GM19395 (cell line): ENCODE measurements at regions not wholly inside any gene's neighbourhood (a gene's known extent, or its start where the extent isn't known, plus 50 kb on each side); places are given as distances from the start of the nearest gene placed in this dataset.

ENCODE experiments used
- ATAC-seq: cut with Tn5 transposase; IDR thresholded peaks from one replicate; pipeline ENCODE4 v1.9.1; 2021; ENCODE audit warnings: mild to moderate bottlenecking, moderate library complexity; ENCODE audit not compliant: unreplicated experiment

- ATAC-seq = no peak
Measured at GRCh38 chr9:106580546-106580945, 282.4 kb upstream of the ZNF462 start.

- ATAC-seq = no peak
Measured at GRCh38 chr9:106581973-106582372, 281.0 kb upstream of the ZNF462 start.

- no peak for ATAC-seq
Measured at GRCh38 chr9:106583751-106584150, 279.2 kb upstream of the ZNF462 start.

- no peak for ATAC-seq
Measured at GRCh38 chr9:106587042-106587441, 275.9 kb upstream of the ZNF462 start.

- no peak for ATAC-seq
Measured at GRCh38 chr9:106588626-106589025, 274.3 kb upstream of the ZNF462 start.

- ATAC-seq = no peak
Measured at GRCh38 chr9:106590759-106591505, 272.0 kb upstream of the ZNF462 start.

- ATAC-seq = no peak
Measured at GRCh38 chr9:106593201-106593600, 269.8 kb upstream of the ZNF462 start.

GRCh38 chr9:106596984-106597383 is 266.0 kb upstream of the ZNF462 start:
- no peak for ATAC-seq

- no peak for ATAC-seq
Measured at GRCh38 chr9:106600955-106601560, 261.9 kb upstream of the ZNF462 start.

- no peak for ATAC-seq
Measured at GRCh38 chr9:106602344-106602743, 260.6 kb upstream of the ZNF462 start.

GRCh38 chr9:106613250-106613737 is 249.7 kb upstream of the ZNF462 start:
- no peak for ATAC-seq

- no peak for ATAC-seq
Measured at GRCh38 chr9:106615118-106615889, 247.7 kb upstream of the ZNF462 start.

GRCh38 chr9:106616026-106616425 is 246.9 kb upstream of the ZNF462 start:
- no peak for ATAC-seq

GRCh38 chr9:106616851-106617345 is 246.1 kb upstream of the ZNF462 start:
- no peak for ATAC-seq

- no peak for ATAC-seq
Measured at GRCh38 chr9:106619211-106619610, 243.8 kb upstream of the ZNF462 start.

- no peak for ATAC-seq
Measured at GRCh38 chr9:106620081-106620480, 242.9 kb upstream of the ZNF462 start.

- ATAC-seq = no peak
Measured at GRCh38 chr9:106620866-106621265, 242.1 kb upstream of the ZNF462 start.

- no peak for ATAC-seq
Measured at GRCh38 chr9:106621313-106622163, 241.4 kb upstream of the ZNF462 start.

GRCh38 chr9:106622164-106622487 is 240.8 kb upstream of the ZNF462 start:
- ATAC-seq = no peak

GRCh38 chr9:106623558-106623957 is 239.4 kb upstream of the ZNF462 start:
- ATAC-seq = no peak
